Testis (tissue), 2 donors: ENCODE measurements at regions not wholly inside any gene's neighbourhood (a gene's known extent, or its start where the extent isn't known, plus 50 kb on each side); places are given as distances from the start of the nearest gene placed in this dataset.

ENCODE experiments used
- DNase-seq: peaks from one replicate; pipeline ENCODE4 v3.0.0-alpha.2; 2019
- H3K27ac ChIP-seq, 2 donors: fragments of 200-600 bp; sonication (generic); one replicate each; pipeline ENCODE4 v1.5.1; 2019
- H3K27me3 ChIP-seq: fragments of 200-600 bp; sonication (generic); one replicate; pipeline ENCODE4 v1.5.1; 2019
- H3K36me3 ChIP-seq: fragments of 200-600 bp; sonication (generic); one replicate; pipeline ENCODE4 v1.5.1; 2017; ENCODE audit warnings: low read depth; ENCODE audit errors: missing control alignments
- H3K4me1 ChIP-seq: fragments of 200-600 bp; sonication (generic); one replicate; pipeline ENCODE4 v1.5.1; 2019
- H3K4me3 ChIP-seq, 2 donors: fragments of 200-600 bp; sonication (generic); one replicate each; pipeline ENCODE4 v1.5.1; 2017 to 2019
- H3K9me3 ChIP-seq: fragments of 200-600 bp; sonication (generic); one replicate; pipeline ENCODE4 v1.5.1; 2017
- CTCF ChIP-seq, 3 experiments: fragments of 450-650 bp in 2 of 3; fragments of 200-600 bp in 1 of 3; sonication (generic) in 1 of 3; IDR thresholded peaks; one replicate each; pipeline ENCODE4 v1.5.1; 2016 to 2019; ENCODE audit warnings: antibody characterized with exemption in 3 of 3, mild to moderate bottlenecking in 2 of 3, moderate library complexity in 1 of 3
- POLR2A ChIP-seq: fragments of 450-650 bp; IDR thresholded peaks from one replicate; pipeline ENCODE4 v1.6.1; 2017; ENCODE audit warnings: antibody characterized with exemption, mild to moderate bottlenecking, moderate library complexity
- WGBS, 2 donors: methylation state at CpG; one replicate each; pipeline ENCODE4 v1.1.5; 2018; 5-methylcytosine and 5-hydroxymethylcytosine counted together
- intact Hi-C: fragments of 100-400 bp; cut with DNase I; formaldehyde crosslinking; loops from one replicate; pipeline ENCODE4 v1.15.1; 2023; ENCODE audit warnings: low total_unique reads
- small RNA-seq, 2 donors: library from RNA; depleted of rRNA; stranded (forward); fragments of <200 nt; gene quantifications; one replicate each; pipeline ENCODE3, GENCODE V24; 2016

- intact Hi-C loops = no loop called here
- H3K9me3 ChIP-seq = no peaks in the 10 kb centered on the region
- H3K4me1 ChIP-seq = no peaks in the 10 kb centered on the region
- H3K4me3 ChIP-seq = no peak overlapping the region
- DNase-seq = no peak
- H3K27ac ChIP-seq = no peak overlapping the region
- no peaks in the 10 kb centered on the region for H3K27me3 ChIP-seq
- TF ChIP-seq CTCF (IDR thresholded peaks at IDR 0.05) (no peak), POLR2A (no peak)
- no peaks in the 10 kb centered on the region for H3K36me3 ChIP-seq
Measured at GRCh38 chr1:118246646-118247045, 61.6 kb upstream of the SPAG17 start.

- Histone ChIP-seq H3K4me1 (no peaks in the 10 kb centered on the region), H3K4me3 (no peak overlapping the region), H3K27ac (no peak overlapping the region), H3K9me3 (no peaks in the 10 kb centered on the region), H3K27me3 (no peaks in the 10 kb centered on the region), H3K36me3 (no peaks in the 10 kb centered on the region)
- WGBS, 2 donors = 30 to 44% methylated on average over 3 to 4 of the region's 4 CpGs
- no peak for TF ChIP-seq POLR2A
- TF ChIP-seq CTCF (IDR thresholded peaks at IDR 0.05) = no peak
- no peak for DNase-seq
- intact Hi-C loops = no loop called here
Measured at GRCh38 chr1:118244194-118244593, 59.2 kb upstream of the SPAG17 start.

- DNase-seq = no peak
- WGBS, 2 donors = 82 to 91% methylated on average over 4 of the region's 4 CpGs
- no peak for TF ChIP-seq CTCF (IDR thresholded peaks at IDR 0.05)
- TF ChIP-seq POLR2A = no peak
- H3K36me3 ChIP-seq = no peaks in the 10 kb centered on the region
- intact Hi-C loops = no loop called here
- H3K4me3 ChIP-seq = no peak overlapping the region
- no peaks in the 10 kb centered on the region for H3K27me3 ChIP-seq
- no peaks in the 10 kb centered on the region for H3K9me3 ChIP-seq
- no peak overlapping the region for H3K27ac ChIP-seq
- H3K4me1 ChIP-seq = no peaks in the 10 kb centered on the region
Measured at GRCh38 chr1:118243269-118243668, 58.2 kb upstream of the SPAG17 start.

Small RNA genes in the stretch of these regions (small RNA-seq; reads per million reads assigned to genes)
- gene RNA5SP56 = 0 reads per million in 2 donors
